SK-N-SH (cell line): ENCODE measurements at regions not wholly inside any gene's neighbourhood (a gene's known extent, or its start where the extent isn't known, plus 50 kb on each side); places are given as distances from the start of the nearest gene placed in this dataset.

Experiments used
- CTCF ChIA-PET: fragments of 300-600, 350-600 bp; formaldehyde crosslinking; extraction: SDS; loops from one replicate; lab custom pipeline; 2021; lab: Yijun Ruan, JAX
- POLR2A ChIA-PET: fragments of 350-600 bp; sonication (Branson Sonifier 250); formaldehyde crosslinking; extraction: SDS; loops from one replicate; lab custom pipeline; 2020; ENCODE audit warnings: antibody characterized with exemption, inconsistent platforms; lab: Yijun Ruan, JAX
- DNase-seq: peaks from one replicate; pipeline ENCODE4 v3.0.0; 2012
- H2AFZ ChIP-seq: fragments of 200-600 bp; sonication (generic); 2 replicates; pipeline ENCODE4 v1.8.1; 2016; ENCODE audit warnings: antibody characterized with exemption, mild to moderate bottlenecking, low read depth
- H3F3A ChIP-seq: fragments of 200-600 bp; sonication (generic); replicated peaks from 2 replicates; pipeline ENCODE3; 2016; ENCODE audit warnings: antibody characterized with exemption, mild to moderate bottlenecking; ENCODE audit not compliant: insufficient read depth
- H3K27ac ChIP-seq, 2 experiments: fragments of 200-500 bp in 1 of 2; fragments of 200-600 bp in 1 of 2; sonication (Bioruptor generic) in 1 of 2; sonication (generic), shearing (Covaris generic) in 1 of 2; 2 replicates each; pipeline versions ENCODE4 v1.5.1 to v1.6.1; 2014 to 2016; ENCODE audit warnings: low read depth in 2 of 2, inconsistent platforms in 1 of 2, low read length in 1 of 2, mild to moderate bottlenecking in 1 of 2, mixed read lengths in 1 of 2
- H3K27me3 ChIP-seq: fragments of 200-600 bp; sonication (generic), shearing (Covaris generic); 2 replicates; pipeline ENCODE4 v1.6.1; 2016; ENCODE audit warnings: mixed run types; ENCODE audit not compliant: insufficient read depth
- H3K36me3 ChIP-seq, 2 experiments: fragments of 200-500 bp in 1 of 2; fragments of 200-600 bp in 1 of 2; sonication (Bioruptor generic) in 1 of 2; sonication (generic) in 1 of 2; replicated peaks in 1 of 2; 2 replicates each; pipeline versions ENCODE3 to v1.5.1; 2014 to 2016; ENCODE audit warnings: low read length in 1 of 2, mild to moderate bottlenecking in 1 of 2; ENCODE audit not compliant: insufficient read depth in 2 of 2, control insufficient read depth in 1 of 2
- H3K4me1 ChIP-seq, 2 experiments: fragments of 200-500 bp in 1 of 2; fragments of 200-600 bp in 1 of 2; sonication (Bioruptor generic) in 1 of 2; sonication (generic), shearing (Covaris generic) in 1 of 2; 2 replicates each; pipeline versions ENCODE4 v1.5.1 to v1.6.1; 2014 to 2016; ENCODE audit warnings: low read depth in 1 of 2, low read length in 1 of 2, mixed run types in 1 of 2; ENCODE audit not compliant: insufficient read depth in 2 of 2, control insufficient read depth in 1 of 2
- H3K4me2 ChIP-seq: fragments of 200-600 bp; sonication (generic), shearing (Covaris generic); 2 replicates; pipeline ENCODE4 v1.6.1; 2017; ENCODE audit warnings: mixed run types
- H3K4me3 ChIP-seq, 2 experiments: fragments of 200-500 bp in 1 of 2; fragments of 200-600 bp in 1 of 2; sonication (Bioruptor generic) in 1 of 2; sonication (generic), shearing (Covaris generic) in 1 of 2; 2 replicates each; pipeline versions ENCODE4 v1.5.1 to v1.8.1; 2014 to 2016; ENCODE audit warnings: low read depth in 2 of 2, inconsistent platforms in 1 of 2, low read length in 1 of 2, mild to moderate bottlenecking in 1 of 2, mixed read lengths in 1 of 2, moderate library complexity in 1 of 2
- H3K79me2 ChIP-seq: fragments of 200-600 bp; sonication (generic); 2 replicates; pipeline ENCODE4 v1.8.1; 2017; ENCODE audit warnings: mild to moderate bottlenecking; ENCODE audit not compliant: insufficient read depth
- H3K9ac ChIP-seq: fragments of 200-600 bp; sonication (generic); 2 replicates; pipeline ENCODE4 v1.6.1; 2017; ENCODE audit warnings: mixed run types
- H3K9me2 ChIP-seq: fragments of 200-600 bp; sonication (generic); 2 replicates; pipeline ENCODE4 v1.6.1; 2017; ENCODE audit warnings: mixed run types
- H3K9me3 ChIP-seq: fragments of 200-600 bp; sonication (generic); 2 replicates; pipeline ENCODE4 v1.6.1; 2017; ENCODE audit warnings: mixed run types, mild to moderate bottlenecking, moderate library complexity
- H4K20me1 ChIP-seq: fragments of 200-600 bp; sonication (generic); 2 replicates; pipeline ENCODE4 v1.6.1; 2017; ENCODE audit warnings: mild to moderate bottlenecking, mixed run types; ENCODE audit not compliant: insufficient read depth
- CHD2 ChIP-seq: fragments of 150-350 bp; IDR thresholded peaks from 2 replicates; pipeline ENCODE4 v1.6.1; 2018; ENCODE audit warnings: low read length; ENCODE audit not compliant: partially characterized antibody
- EP300 ChIP-seq, 2 experiments: IDR thresholded peaks; 2 replicates each; pipeline versions ENCODE4 v1.4.0 to v1.6.1; 2012; ENCODE audit warnings: borderline replicate concordance in 1 of 2, low read depth in 1 of 2, low read length in 1 of 2
- FOSL2 ChIP-seq: IDR thresholded peaks from 2 replicates; pipeline ENCODE4 v1.4.0; 2012; ENCODE audit warnings: low read depth, mild to moderate bottlenecking, moderate library complexity, borderline replicate concordance
- FOXJ3 ChIP-seq: sonication (generic); formaldehyde crosslinking; IDR thresholded peaks from 2 replicates; pipeline ENCODE4 v1.5.1; 2020; ENCODE audit warnings: mild to moderate bottlenecking, missing genetic modification reagents
- FOXM1 ChIP-seq: IDR thresholded peaks from 2 replicates; pipeline ENCODE4 v1.4.0; 2012; ENCODE audit warnings: low read depth, mild to moderate bottlenecking
- MXI1 ChIP-seq: IDR thresholded peaks from 2 replicates; pipeline ENCODE4 v1.6.1; 2012; ENCODE audit warnings: mild to moderate bottlenecking, low read depth, low read length, improper control_type of control experiment
- NFIC ChIP-seq: IDR thresholded peaks from 2 replicates; pipeline ENCODE4 v1.4.0; 2012; ENCODE audit warnings: borderline replicate concordance
- RAD21 ChIP-seq: IDR thresholded peaks from 2 replicates; pipeline ENCODE4 v1.6.1; 2012; ENCODE audit warnings: mild to moderate bottlenecking, low read length
- RCOR1 ChIP-seq: fragments of 150-350 bp; IDR thresholded peaks from 2 replicates; pipeline ENCODE4 v1.6.1; 2017; ENCODE audit warnings: antibody characterized with exemption, low read length
- RFX5 ChIP-seq: IDR thresholded peaks from 2 replicates; pipeline ENCODE4 v1.6.1; 2012; ENCODE audit warnings: mild to moderate bottlenecking, improper control_type of control experiment, low read length
- TEAD4 ChIP-seq: IDR thresholded peaks from 2 replicates; pipeline ENCODE4 v1.4.0; 2012; ENCODE audit warnings: mild to moderate bottlenecking, borderline replicate concordance; ENCODE audit not compliant: insufficient read depth
- WGBS: methylation state at CpG from one replicate; pipeline ENCODE4 v1.1.6; 2017; ENCODE audit warnings: low lambda C conversion rate; 5-methylcytosine and 5-hydroxymethylcytosine counted together
- TF ChIP-seq, protein P1 (sequence below): fragments of 150-350 bp; IDR thresholded peaks from 2 replicates; pipeline ENCODE4 v1.6.1; 2016; ENCODE audit warnings: mild to moderate bottlenecking, low read depth, low read length
- TF ChIP-seq, protein P2 (sequence below): IDR thresholded peaks from 2 replicates; pipeline ENCODE4 v1.4.0; 2012; ENCODE audit warnings: low read depth

DNA sequence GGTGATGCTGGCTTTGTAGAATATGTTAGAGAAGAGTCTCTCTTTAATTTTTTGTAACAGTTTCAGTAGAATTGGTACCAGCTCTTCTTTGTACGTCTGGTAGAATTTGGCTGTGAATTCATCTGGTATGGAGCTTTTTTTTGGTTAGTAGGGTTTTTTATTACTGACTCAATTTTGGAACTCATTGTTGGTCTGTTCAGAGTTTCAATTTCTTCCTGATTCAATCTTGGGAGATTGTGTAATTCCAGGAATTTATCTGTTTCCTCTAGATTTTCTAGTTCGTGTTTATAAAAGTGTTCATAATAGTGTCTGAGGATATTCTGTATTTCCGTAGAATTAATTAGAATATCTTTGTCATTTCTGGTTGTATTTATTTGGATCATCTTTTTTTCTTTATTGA, 943.5 kb downstream of the TRIB2 start (continued):
- TF ChIP-seq, protein P1, sequence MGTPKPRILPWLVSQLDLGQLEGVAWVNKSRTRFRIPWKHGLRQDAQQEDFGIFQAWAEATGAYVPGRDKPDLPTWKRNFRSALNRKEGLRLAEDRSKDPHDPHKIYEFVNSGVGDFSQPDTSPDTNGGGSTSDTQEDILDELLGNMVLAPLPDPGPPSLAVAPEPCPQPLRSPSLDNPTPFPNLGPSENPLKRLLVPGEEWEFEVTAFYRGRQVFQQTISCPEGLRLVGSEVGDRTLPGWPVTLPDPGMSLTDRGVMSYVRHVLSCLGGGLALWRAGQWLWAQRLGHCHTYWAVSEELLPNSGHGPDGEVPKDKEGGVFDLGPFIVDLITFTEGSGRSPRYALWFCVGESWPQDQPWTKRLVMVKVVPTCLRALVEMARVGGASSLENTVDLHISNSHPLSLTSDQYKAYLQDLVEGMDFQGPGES: no peak
- no peak for TF ChIP-seq NFIC

DNA sequence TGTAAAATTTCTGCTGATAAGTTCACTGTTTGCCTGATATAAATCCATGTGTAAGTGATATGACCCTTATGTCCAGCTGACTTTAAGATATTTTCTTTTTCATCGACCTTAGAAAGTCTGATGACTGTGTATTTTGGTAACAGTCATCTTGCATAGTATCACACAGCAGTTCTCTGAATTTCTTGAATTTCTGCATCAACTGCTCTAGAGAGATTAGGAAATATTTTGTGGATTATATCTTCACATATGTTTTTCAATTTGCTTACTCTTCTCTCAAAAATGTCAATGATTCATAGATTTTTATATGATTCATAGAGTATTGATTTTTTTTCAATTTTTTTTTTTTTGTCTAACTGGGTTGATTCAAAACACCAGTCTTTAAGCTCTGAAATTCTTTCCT, 945.3 kb downstream of the TRIB2 start:
- DNase-seq: no peak
- Histone ChIP-seq H3K36me3 (no peaks in the 10 kb centered on the region), H4K20me1 (no peaks in the 10 kb centered on the region), H3K79me2 (no peaks in the 10 kb centered on the region), H3K9ac (no peak overlapping the region), H3F3A (no peaks in the 10 kb centered on the region), H3K27me3 (no peaks in the 10 kb centered on the region), H2AFZ (no peak overlapping the region), H3K9me3 (no peaks in the 10 kb centered on the region), H3K4me1 (no peaks in the 10 kb centered on the region; a peak in 1 of 4 replicates), H3K27ac (no peak overlapping the region), H3K4me2 (no peak overlapping the region), H3K4me3 (no peak overlapping the region), H3K9me2 (no peaks in the 10 kb centered on the region)
- 16% methylated on average over 1 of the region's 1 CpG for WGBS
- TF ChIP-seq, protein P1: no peak
- TF ChIP-seq RAD21: no peak
- TF ChIP-seq FOSL2: no peak
- no peak for TF ChIP-seq FOXM1
- TF ChIP-seq, protein P2, sequence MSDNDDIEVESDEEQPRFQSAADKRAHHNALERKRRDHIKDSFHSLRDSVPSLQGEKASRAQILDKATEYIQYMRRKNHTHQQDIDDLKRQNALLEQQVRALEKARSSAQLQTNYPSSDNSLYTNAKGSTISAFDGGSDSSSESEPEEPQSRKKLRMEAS: no peak
- no peak for TF ChIP-seq TEAD4
- no peak for TF ChIP-seq MXI1
- no peak for TF ChIP-seq RFX5
- TF ChIP-seq RCOR1: no peak
- TF ChIP-seq EP300 (IDR thresholded peaks at IDR 0.05; ENCODE audit: borderline replicate concordance in 1 of 2, low read depth in 1 of 2, low read length in 1 of 2): no peak
- no peak for TF ChIP-seq CHD2
- TF ChIP-seq FOXJ3 (CRISPR knock-in tag): no peak
- ChIA-PET POLR2A (no interaction called here), CTCF (interaction anchor here (0.9 to 1.3 kb wide), 2 partner anchors 12 to 22 kb away, joined by 3 to 4 read pairs; no protein-coding TSS in a partner anchor)
